NCI-H82 treated with DMSO at 0.1 percent for 48 hours (cell line): ENCODE measurements at regions not wholly inside any gene's neighbourhood (a gene's known extent, or its start where the extent isn't known, plus 50 kb on each side); places are given as distances from the start of the nearest gene placed in this dataset.
"Not testable (repeated sequence)": the region's sequence is repeated elsewhere in the genome, so short reads cannot be mapped to it uniquely, and the experiment has no call there.

ENCODE experiments used
- DNase-seq: peaks from one replicate; lab custom pipeline; 2025; ENCODE audit not compliant: unreplicated experiment; lab: John Stamatoyannopoulos, UW

DNA sequence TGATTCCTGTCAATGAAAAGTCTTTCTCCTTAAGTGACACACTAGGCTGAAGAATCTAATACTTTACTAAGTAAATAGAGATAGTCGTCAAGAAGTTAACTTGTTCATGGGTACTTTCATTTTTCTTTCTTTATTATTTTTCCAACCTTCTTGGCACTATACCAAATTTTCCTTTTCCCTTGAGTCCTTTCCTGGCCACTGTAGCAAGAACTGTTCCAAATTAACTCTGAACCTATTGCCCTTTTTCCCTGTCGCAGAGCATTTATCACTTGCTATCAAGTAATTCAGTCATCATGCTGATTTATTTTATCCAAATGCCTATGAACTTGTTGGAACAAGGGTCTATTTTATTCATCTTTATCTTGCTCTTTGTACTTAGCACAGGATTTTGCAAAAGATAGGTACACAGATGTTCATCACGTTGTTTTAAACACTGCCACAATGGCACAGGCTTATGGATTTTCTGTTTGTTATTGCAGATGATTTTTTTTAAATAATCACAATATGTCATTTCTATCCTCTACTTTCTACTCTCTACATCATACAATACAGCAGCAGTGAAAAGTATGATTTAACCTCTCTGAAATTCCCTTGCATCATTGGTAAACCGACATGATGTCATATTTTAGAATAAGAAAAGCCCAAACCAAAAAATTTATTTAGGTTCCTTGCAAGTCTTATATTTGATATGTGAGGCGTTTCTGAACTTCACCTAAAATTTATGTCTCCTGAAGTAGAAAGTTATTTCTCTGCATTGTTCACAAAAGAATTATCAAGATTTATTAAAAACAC is 2352.3 kb downstream of the PCDH7 start:
- no peak for DNase-seq

DNA sequence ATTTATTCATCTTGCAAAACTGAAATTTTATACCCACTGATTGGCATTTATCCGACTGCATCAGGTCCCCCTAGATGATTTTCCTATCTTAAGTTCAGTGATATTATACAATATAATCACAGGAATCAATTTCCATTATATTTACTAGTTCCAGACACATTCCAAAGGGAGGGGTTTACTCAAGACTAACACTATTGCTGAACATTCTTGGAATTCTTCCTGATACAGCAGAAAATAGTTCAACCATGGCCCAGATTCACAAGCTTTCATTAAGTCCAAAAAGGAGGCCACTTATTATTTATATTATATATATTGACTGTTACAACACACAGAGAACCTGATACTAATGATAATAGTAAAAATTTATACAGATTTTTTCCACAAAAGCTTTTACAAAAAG is 2353.6 kb downstream of the PCDH7 start:
- no peak for DNase-seq

DNA sequence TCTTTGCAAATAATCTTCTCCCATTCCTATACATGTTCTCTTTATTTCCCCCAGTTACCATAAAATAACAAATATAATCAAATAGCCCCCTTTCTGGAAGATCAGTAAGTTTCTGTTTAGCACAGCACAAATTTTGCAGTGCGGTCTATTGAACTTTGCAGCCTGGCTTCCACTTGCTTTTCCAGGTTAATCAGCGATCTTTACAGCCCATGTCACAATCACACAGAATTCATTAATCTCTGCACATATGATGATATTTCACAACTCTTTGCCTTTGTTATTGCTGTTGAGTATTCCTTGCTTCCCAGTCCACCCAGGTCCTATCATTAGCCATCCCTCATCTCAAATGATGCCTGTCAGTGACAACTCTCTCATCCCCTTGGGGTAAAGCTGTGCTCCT is 2358.0 kb downstream of the PCDH7 start:
- no peak for DNase-seq

DNA sequence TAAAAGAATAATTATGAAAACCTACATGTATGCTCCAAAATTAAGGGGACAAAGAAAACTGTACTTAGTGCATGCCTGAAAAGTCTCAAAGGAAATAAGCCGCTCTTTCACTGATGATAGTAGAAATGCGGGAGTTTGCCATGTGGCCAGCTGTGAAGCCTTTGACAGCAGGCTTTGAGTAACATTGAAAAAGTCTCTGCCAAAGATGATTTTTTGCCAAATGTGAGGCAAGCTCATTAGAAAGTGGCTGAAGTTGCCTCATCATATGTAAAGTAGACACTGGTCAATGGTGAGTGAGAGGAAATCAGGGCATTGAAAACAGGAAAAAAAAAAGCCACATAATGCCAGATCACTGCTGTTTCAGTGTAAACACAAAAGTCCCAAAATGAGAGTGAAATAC is 2360.1 kb downstream of the PCDH7 start:
- DNase-seq: no peak

DNA sequence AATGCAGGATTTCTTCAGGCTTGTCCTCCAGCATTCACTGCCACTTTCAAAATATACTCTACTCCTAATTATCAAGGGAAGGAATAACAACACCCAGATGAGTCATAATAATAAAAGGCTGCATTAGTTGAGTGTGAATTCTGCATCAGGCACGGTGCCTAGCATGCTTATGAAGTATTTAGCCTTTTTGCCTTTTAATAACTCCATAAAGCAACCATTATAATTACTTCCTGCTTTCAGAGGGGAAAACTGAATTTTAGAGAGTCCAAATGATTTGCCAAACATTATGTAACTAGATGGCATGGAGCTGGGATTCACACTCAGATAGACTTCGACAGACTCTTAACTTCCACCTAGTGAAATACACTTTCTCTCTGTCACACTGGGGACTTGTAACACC is 2365.5 kb downstream of the PCDH7 start:
- DNase-seq: no peak

DNA sequence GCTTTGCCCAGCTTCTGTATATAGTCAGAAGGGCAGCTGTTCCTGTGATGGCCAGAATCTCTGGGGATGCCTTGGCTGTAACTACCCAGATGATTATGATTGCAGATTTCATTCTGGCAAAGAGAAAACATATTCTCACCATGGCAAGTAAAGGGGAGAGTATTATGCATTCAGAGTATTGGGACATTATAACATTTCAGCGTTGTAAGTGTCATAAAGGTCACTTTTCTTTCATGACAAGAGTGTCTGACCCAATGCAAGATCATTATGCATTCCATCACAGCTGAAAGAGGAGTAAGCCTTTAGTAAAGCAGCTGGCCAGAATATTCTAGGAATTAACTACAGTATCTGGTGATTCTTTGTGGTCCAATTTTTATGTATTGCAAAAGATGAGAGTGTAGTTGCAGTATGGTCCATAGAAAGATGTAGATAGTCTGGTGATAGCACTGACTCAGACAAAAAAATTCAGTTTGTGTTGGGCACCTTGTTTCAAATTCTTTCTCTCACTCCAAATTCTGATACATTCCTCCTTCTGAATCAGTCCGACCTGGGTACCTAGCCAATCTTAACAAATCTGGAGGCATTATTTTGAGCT is 2366.3 kb downstream of the PCDH7 start:
- no peak for DNase-seq

DNA sequence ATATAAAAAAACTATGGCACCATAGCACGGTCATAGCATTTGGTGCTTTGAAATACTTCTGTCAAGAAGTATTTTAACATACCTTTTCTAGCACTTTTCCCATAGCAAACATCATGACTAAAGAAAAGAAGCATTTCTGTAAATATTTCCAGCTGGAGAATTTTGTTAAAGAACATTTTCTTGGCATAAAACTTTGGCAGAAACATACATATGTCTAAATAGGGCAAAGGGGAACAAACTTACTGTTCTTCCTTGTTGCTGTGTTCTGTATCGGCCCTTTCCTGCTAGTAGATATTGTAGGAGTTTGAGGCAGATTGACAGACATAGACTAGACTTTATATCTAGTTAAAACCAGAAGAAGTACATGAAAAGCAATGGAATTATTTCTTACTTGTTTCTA is 2368.5 kb downstream of the PCDH7 start:
- DNase-seq: no peak

DNA sequence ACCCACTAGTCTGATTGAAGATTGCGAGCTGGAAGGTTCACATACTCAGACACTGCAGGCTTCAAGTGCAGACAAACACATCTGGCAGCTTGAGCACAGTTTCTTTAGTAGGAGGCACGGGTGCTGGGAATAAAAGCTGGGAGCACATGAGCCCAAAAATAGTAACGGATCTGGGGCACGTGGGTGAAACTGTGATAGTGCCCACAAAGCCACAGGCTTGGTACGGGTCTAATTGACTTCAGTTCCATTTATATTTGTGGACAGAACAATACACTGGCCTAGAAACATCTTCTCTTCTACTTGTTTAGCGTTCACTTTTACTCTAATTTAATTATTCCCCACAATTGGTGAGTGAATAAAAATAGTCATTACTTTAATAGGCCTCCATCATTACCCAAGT is 2370.7 kb downstream of the PCDH7 start:
- DNase-seq: no peak

DNA sequence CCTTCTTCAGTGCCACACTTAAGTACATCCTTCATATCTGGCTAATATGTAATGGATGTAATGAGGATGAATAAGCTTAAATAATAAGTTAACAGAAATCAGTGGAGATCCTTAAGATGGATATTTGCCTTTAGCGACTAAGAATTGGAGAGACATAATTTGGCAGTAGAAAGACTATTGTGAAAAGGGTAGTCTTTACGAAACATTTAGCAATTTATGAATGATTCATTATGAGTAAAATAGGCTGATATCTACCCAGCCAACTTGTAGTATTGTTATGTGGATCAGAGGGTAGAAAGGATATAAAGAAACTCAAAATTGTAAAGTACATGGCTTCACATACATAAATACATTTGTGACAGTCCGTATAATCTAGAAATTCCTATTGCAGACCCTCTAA is 2371.8 kb downstream of the PCDH7 start:
- no peak for DNase-seq

DNA sequence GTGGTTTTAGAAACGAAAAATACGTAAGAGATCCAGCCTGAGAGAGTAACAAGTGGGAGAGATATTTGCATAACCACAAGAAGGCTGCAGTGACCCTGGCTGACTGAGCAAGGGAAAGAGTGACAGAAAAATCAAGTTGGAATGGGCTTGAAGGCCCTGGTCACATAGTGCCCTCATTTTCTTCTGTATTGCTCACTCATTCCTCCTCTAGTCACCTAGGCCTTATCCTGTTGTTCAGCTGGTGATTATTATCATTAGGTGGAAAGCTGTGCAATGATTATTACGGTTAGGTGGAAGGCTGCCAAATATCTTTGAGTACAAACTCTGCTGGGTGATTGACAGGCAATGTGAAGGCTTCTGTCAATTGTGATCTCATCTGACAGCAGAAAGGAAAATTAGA is 2384.1 kb downstream of the PCDH7 start:
- no peak for DNase-seq

DNA sequence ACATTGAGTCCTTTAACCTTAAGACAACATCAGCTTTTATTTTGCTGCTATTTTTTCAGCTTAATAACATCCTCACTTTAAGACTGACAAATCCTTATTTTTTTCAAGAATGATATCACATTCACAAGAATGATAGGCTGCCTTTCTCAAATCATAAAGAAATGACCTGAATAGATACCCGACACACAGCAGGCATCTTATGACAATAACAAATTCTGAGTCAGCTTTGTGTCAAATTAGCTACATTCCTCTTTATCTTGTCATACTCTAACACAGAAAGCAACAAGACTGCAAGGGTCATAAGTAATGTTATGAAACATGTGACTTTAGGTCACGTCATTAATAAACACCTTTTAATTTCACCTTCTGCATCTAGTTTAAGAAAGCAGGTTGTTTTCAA is 2387.6 kb downstream of the PCDH7 start:
- DNase-seq: no peak

DNA sequence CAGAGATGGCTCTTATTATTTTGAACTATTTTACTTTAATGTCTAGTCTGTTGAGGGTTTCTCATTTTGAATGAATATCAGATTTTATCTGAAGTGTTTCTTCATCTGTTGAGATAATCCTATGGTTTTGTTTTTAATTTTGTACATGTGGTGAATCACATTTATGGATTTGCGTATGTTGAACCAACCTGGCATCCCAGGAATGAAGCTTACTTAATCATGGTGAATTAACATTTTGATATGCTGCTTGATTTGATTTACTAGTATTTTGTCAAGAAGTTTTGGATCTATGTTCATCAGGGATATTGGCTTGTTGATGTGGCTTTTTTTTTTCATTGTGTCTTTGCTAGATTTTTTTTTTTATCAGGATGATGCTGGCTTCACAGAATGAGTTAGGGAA is 2390.9 kb downstream of the PCDH7 start:
- DNase-seq: no peak

DNA sequence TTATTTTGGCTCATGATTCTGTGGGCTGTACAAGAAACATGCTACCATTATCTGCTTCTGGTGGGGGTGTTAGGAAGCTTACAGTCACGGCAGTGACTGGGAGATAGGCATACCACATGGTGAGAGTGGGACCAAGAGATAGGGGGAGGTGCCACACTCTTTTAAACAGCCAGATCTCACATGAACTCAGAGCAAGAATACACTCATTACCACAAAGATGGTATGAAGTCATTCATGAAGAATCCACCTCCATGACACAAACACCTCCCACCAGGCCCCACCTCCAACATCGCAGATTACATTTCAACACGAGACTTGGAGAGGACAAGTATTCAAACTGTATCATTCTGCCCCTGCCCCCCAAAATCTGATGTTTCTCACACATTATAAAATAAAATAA is 2396.7 kb downstream of the PCDH7 start:
- DNase-seq: no peak

DNA sequence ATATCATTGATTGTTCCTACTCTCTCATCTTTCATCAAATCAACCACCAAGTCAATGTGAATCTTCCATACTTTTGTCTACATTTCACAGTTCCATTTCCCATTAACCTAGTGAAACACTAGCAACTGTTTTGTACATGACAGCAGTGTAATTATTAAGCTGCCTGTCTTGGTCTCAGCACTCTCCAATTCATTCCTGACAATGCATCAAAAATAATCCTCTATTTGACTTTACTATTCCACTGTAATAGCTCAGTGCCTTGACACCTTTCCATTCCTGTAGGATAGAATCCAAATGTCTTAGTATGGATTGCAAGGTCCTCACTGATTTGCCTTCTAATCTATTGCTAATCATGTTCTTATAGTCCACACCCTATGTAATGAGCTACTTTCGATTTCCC is 2405.8 kb downstream of the PCDH7 start:
- no peak for DNase-seq

DNA sequence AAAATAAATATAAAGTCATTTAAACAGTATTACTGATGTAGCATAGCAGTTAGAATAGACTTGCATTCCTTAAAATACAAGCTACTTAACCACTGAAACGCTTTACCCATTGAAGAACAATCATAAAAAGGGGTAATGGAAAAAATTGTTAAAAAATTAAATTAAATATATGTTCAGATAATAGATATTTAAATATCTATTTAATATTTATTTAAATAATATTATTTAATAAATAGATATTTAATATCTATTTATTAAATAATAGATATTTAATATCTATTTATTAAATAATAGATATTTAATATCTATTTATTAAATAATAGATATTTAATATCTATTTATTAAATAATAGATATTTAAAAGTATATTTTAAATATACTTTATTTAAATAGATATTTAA is 2410.5 kb downstream of the PCDH7 start:
- not testable (repeated sequence) for DNase-seq

DNA sequence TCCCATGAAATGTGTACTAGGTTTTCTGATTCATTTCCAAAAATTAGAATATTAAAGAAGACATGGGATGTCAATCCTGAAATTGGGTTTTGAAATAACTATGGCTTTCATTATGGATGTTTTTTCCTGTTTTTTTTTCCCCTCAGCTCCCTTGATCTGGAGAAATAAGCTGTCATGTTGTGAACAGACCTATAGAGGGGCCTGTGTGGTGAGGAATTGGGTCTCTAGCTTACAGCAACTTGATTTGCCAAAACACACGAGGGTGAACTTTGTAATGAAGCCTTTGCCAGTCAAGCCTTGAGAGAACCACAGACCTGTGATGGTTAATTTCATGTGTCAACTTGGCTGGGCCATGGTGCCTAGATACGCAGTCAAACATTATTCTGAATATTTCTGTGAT is 2413.6 kb downstream of the PCDH7 start:
- no peak for DNase-seq

DNA sequence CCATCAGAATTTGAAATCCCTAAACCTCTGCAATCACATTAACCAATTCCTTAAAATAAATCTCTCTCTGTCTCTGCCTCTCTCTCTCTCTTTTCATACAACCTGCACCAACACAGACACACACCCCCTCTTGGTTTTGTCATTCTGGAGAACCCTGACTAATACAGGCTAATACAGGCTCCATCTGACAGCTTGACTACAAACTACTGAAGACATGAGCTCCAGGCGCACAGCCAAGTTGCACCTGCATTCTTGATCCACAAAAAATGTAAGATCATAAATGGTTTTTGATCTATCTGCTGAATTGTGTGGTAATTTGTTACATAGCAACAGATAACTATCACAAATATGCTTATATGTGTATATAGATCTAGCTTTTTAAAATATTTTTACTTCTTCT is 2414.2 kb downstream of the PCDH7 start:
- no peak for DNase-seq

DNA sequence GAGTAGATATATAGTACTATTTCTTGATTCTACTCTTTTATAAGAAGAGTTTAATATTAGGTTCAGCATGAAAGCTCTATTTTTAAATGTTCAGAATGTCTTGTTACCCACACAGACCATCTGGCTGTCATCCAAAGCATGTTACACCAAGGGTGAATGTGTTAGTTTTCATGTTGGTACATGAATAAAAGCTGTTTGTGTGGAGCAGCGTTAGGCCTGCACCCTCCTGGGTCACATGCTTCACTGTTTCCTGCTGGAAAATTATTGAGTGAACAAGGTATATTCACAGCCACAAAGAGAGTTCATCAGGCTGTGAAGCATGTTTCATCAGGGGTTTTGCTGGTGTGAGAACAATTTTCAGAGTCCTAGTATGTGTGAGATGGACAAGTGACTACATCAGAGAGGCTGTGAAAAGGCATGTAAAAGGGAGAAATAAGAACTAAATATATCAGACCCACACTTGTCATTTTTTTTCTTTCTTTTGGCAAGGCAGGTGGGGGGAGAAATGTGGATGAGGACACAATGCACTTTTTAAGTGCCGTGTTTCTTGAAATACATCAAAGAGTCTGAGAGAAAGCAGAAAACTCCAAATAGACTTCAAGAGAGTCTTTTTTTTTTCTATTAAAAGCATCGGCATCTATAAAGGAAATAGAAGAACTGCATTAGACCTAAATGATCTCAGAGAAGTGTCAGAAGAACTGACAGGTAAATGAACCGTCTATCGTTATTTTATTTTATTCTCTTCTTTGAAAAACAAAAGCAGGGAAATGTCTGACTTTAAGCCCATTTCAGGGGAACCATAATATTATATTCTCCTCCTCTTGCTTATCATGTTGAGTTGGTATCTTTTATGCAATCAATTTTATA is 2429.7 kb downstream of the PCDH7 start:
- no peak for DNase-seq

DNA sequence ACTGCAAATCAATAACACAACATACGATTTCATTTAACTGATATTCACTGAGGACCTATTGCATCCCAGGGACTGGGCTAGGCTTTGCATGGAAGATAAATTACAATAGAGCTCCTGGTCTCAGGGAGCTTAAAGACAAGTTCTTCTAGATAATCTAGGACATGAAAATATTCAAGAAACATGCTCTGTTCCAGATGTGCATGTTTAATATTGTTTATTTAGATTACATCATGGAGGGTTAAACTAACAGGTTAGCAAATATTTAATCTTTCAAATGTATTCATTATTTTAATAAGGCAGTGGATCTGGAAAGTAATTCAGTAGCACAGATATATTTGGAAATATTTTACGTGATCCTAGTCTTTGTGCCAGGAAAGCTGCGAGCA is 2430.3 kb downstream of the PCDH7 start:
- no peak for DNase-seq

DNA sequence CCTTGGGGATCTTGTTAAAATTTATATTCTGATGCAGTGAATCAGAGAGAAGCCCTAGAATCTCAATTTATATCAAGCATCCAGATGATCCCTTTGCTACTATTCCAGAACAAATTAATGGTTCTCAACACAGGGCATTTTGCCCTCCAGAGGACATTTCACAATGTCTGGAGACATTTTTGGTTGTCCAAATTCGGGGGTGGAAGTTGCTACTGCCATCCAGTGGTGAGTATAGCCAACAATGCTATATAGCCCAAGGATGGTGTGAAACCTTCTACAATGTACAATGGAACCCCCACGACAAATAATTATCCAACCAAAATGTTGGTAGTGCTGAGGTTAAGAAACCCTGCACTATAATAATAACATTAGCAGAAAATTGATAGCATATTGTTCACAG is 2440.0 kb downstream of the PCDH7 start:
- no peak for DNase-seq

DNA sequence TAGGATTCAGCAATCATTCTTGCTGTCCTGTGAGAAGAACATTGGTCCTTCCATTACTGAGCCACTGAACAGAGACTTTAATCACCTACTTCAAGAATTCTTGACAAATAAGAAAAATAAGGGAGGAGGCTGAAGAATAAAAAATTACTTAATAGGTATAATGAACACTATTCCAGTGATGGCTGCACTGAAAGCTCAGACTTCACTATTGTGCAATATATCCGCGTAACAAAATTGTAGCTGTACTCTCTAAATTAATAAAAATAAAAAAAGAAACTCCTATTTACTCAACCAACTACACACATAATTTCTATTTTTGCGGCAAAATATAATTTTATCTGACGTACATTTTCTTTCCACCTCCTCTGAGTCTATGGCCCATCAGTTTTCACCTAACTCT is 2441.0 kb downstream of the PCDH7 start:
- no peak for DNase-seq

DNA sequence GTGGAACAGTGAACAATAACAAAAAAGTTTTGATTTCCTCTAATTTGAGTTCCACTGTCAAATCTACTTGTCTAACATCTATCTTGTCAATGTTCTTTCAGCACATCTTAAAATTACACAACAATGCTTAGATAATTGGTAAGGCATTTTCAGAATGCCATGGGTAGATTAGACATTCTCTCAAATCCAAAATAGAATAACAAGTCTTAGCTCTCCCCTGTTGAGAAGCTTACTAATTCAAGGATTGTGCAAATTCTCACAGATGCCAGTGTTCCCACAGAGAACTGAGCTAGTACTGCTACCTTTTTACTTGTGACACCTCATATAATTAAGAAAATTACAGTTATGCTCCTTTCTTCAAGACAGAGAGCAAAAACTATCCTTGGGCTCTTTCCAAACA is 2442.0 kb downstream of the PCDH7 start:
- no peak for DNase-seq
